Calu3 (cell line): ENCODE measurements at regions not wholly inside any gene's neighbourhood (a gene's known extent, or its start where the extent isn't known, plus 50 kb on each side); places are given as distances from the start of the nearest gene placed in this dataset.

Source experiments
- BruUV-seq: library from RNA; stranded (reverse); fragments of 400-500 nt; replicated peaks from 2 replicates; lab custom pipeline; 2021; lab: Mats Ljungman, UMichigan
- CTCF ChIA-PET: fragments of 300-600 bp; sonication (Branson Sonifier 250); formaldehyde crosslinking; loops from one replicate; lab custom pipeline; 2022; ENCODE audit warnings: antibody characterized with exemption; lab: Charles Lee
- DNase-seq: peaks from one replicate; pipeline ENCODE4 v3.0.0; 2022
- H3K27ac Mint-ChIP-seq: one replicate; pipeline ENCODE4 v1.8.0; 2022; ENCODE audit warnings: mixed read lengths; ENCODE audit not compliant: unreplicated experiment
- H3K27me3 Mint-ChIP-seq: one replicate; pipeline ENCODE4 v1.8.0; 2022; ENCODE audit warnings: mixed read lengths; ENCODE audit not compliant: unreplicated experiment
- H3K36me3 Mint-ChIP-seq: one replicate; pipeline ENCODE4 v1.8.0; 2022; ENCODE audit warnings: mild to moderate bottlenecking, moderate library complexity, mixed read lengths; ENCODE audit not compliant: insufficient read depth, unreplicated experiment
- H3K4me1 Mint-ChIP-seq: one replicate; pipeline ENCODE4 v1.8.0; 2022; ENCODE audit warnings: mild to moderate bottlenecking, low read depth, mixed read lengths; ENCODE audit not compliant: unreplicated experiment
- H3K4me3 Mint-ChIP-seq: one replicate; pipeline ENCODE4 v1.8.0; 2022; ENCODE audit warnings: mild to moderate bottlenecking, low read depth, moderate library complexity, mixed read lengths; ENCODE audit not compliant: unreplicated experiment
- H3K9me3 Mint-ChIP-seq: one replicate; pipeline ENCODE4 v1.8.0; 2022; ENCODE audit warnings: low read depth, mixed read lengths; ENCODE audit not compliant: unreplicated experiment
- intact Hi-C: fragments of 100-400 bp; cut with micrococcal nuclease; formaldehyde crosslinking; loops from one replicate; pipeline ENCODE4 v1.10.0; 2022; ENCODE audit not compliant: unreplicated experiment
- TF ChIP-seq, protein P1 (sequence below): fragments of 200-600 bp; IDR thresholded peaks from one replicate; pipeline ENCODE4 v1.8.0; 2022; ENCODE audit warnings: antibody characterized with exemption; ENCODE audit not compliant: unreplicated experiment

DNA sequence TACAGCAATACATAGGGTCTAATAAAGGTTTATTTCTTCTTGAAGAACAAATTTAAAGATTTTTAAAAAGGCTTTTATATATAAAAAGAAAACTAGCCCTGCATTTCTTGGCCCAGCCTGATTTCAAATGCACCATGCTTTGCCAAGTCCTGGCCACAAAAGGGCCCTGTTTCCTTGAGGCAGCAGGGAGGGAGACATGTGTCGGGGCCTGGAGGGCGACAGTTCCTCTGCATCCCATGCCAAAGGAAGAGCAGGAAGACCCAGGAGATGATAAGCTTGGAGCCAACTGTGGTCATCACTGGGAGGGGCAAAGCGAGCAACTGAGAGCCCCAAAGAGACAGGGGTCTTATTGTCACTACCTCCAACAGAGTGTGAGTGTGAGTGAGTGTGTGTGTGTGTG, 571.5 kb upstream of the PSMD7 start:
- no TSS peak for BruUV-seq

DNA sequence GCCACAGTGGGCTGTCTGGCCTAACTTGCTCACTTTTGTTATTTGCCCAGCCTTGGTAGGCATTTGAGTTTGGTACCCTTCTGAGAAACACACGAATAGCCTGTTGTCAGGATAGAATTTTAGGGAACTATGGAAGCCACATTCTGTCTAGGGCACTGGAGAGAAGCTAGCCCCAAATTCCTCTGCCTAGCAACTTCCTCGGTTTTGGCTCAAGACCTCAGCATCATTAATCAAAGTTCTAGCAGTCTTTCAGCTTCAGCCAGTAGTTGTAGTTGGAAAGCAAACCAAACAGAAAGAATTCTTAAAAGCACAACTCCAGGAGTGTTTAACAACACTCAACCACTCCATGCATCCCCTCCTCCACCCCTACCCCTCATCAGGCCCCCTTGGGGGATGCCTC, 572.1 kb upstream of the PSMD7 start:
- intact Hi-C loops = no loop called here
- TF ChIP-seq, protein P1, sequence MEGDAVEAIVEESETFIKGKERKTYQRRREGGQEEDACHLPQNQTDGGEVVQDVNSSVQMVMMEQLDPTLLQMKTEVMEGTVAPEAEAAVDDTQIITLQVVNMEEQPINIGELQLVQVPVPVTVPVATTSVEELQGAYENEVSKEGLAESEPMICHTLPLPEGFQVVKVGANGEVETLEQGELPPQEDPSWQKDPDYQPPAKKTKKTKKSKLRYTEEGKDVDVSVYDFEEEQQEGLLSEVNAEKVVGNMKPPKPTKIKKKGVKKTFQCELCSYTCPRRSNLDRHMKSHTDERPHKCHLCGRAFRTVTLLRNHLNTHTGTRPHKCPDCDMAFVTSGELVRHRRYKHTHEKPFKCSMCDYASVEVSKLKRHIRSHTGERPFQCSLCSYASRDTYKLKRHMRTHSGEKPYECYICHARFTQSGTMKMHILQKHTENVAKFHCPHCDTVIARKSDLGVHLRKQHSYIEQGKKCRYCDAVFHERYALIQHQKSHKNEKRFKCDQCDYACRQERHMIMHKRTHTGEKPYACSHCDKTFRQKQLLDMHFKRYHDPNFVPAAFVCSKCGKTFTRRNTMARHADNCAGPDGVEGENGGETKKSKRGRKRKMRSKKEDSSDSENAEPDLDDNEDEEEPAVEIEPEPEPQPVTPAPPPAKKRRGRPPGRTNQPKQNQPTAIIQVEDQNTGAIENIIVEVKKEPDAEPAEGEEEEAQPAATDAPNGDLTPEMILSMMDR = no peak
- no peak overlapping the region for H3K4me3 Mint-ChIP-seq
- no peak for DNase-seq
- H3K27me3 Mint-ChIP-seq = peaks cover 28% of the 10 kb centered on the region
- CTCF ChIA-PET = no interaction called here
- no peak overlapping the region for H3K27ac Mint-ChIP-seq
- H3K36me3 Mint-ChIP-seq = no peaks in the 10 kb centered on the region
- no TSS peak for BruUV-seq
- peaks cover under 1% of the 10 kb centered on the region for H3K9me3 Mint-ChIP-seq
- H3K4me1 Mint-ChIP-seq = no peaks in the 10 kb centered on the region

More for the DNA sequence above, 571.5 kb upstream of the PSMD7 start:
- no peaks in the 10 kb centered on the region for H3K36me3 Mint-ChIP-seq
- DNase-seq = no peak
- H3K4me1 Mint-ChIP-seq = no peaks in the 10 kb centered on the region
- H3K9me3 Mint-ChIP-seq = peaks cover 7% of the 10 kb centered on the region
- TF ChIP-seq, protein P1 = no peak
- intact Hi-C loops = no loop called here
- no peak overlapping the region for H3K27ac Mint-ChIP-seq
- H3K27me3 Mint-ChIP-seq = peaks cover 30% of the 10 kb centered on the region
- CTCF ChIA-PET = no interaction called here
- H3K4me3 Mint-ChIP-seq = no peak overlapping the region

DNA sequence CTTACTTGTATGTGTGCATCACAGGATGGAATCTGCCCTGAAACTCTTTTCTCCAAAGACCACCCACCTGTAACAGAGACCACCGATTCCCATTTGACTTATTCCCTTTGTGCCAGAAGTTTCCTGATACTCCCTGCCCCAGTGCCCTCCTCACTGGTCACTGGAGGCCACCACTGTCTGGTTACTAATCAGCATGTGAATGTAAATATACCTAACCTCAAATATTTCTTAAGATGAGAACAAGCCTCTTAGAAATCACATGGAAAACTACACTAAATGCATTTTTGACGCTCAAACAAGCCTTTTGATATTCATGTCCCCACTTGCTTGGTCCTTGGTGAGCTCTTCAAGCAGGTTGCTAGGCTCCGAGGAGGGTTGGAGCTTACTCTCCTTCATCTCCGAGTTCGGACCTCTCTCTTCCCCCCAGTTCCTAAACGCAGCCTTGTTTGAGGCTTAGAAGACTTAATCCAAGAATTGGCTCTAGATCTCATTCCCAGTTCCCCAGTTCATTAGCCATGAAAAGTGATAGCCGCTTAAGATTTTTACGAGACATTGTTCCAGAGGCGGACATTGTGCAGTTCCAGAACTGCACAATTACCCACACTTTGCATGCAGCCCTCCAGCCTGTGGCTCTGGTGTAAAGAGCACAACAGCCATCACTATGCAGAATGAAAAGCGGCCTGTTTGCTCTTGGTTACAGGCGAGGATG, 579.2 kb upstream of the PSMD7 start:
- TF ChIP-seq, protein P1 = no peak
- no peak for DNase-seq
- Mint-ChIP-seq H3K4me1 (peaks cover 7% of the 10 kb centered on the region), H3K9me3 (no peaks in the 10 kb centered on the region), H3K27ac (no peak overlapping the region), H3K4me3 (no peak overlapping the region), H3K27me3 (peaks cover 18% of the 10 kb centered on the region), H3K36me3 (no peaks in the 10 kb centered on the region)
- CTCF ChIA-PET = no interaction called here
- no TSS peak for BruUV-seq
- intact Hi-C loops = loop anchor here (10.0 kb wide), 1 partner anchor 237 kb away; no protein-coding TSS in a partner anchor

DNA sequence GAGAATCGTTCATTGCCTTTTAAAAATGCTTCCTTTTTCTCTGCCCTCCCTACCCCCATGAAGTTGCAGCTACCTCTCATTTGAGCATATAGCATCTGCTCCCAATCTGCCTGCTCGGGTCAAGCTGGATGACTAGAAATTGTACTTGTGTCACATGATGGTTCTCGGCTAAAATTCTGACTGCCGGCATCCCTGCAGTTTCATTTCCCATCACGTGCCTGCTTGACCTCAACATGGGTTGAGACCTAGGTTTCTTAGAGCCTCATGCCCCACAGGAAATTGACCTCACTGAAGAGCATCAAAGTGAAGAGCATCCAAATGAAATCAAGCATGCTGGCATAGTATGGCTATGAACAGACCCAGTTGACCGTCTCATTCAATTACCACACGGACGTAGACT, 581.6 kb upstream of the PSMD7 start:
- CTCF ChIA-PET = interaction anchor here (0.6 kb wide), 1 partner anchor 168 kb away, joined by 7 read pairs; no protein-coding TSS in a partner anchor
- H3K9me3 Mint-ChIP-seq = no peaks in the 10 kb centered on the region
- H3K4me1 Mint-ChIP-seq = peaks cover 7% of the 10 kb centered on the region
- H3K36me3 Mint-ChIP-seq = no peaks in the 10 kb centered on the region
- peaks cover 30% of the 10 kb centered on the region for H3K27me3 Mint-ChIP-seq
- H3K4me3 Mint-ChIP-seq = no peak overlapping the region
- intact Hi-C loops = loop anchor here (1.0 to 10.0 kb wide), 3 partner anchors 163 to 317 kb away; no protein-coding TSS in a partner anchor
- no peak overlapping the region for H3K27ac Mint-ChIP-seq
- TF ChIP-seq, protein P1 = no peak
- no peak for DNase-seq
- BruUV-seq = no TSS peak
